ENCODE measurements at regions not wholly inside any gene's neighbourhood (a gene's known extent, or its start where the extent isn't known, plus 50 kb on each side); places are given as distances from the start of the nearest gene placed in this dataset.

DNA sequence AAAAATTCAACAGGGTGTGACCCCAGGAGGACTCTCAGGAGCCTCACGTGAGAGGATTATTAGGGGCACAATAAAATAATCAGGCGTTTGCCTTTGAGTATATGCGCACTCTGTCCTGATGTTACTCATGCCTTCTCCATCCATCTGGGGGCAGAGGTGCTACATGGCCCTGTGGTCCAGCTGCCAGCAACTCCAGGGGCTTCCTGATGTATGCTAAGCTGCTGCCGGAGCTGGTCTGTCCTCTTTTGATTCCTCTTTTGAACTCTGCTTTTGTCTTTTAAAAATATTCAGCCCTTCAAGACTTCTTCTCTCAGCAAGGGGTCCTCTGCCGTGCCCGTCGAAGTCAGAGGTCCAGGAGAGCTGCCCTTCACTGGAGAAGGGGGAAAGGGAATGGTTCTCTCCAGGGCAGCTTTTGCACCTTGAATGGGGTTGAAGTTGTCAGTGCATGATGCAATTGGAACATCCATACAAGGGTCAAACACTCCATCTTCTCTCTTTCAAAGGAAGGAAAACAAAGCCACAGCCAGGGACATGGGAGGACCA lies 431.4 kb downstream of the SHISA9 start (continued):
- TF ChIP-seq SP1 (IDR thresholded peaks at IDR 0.05; ENCODE audit: low read depth), result no peak
- TF ChIP-seq, protein P1, sequence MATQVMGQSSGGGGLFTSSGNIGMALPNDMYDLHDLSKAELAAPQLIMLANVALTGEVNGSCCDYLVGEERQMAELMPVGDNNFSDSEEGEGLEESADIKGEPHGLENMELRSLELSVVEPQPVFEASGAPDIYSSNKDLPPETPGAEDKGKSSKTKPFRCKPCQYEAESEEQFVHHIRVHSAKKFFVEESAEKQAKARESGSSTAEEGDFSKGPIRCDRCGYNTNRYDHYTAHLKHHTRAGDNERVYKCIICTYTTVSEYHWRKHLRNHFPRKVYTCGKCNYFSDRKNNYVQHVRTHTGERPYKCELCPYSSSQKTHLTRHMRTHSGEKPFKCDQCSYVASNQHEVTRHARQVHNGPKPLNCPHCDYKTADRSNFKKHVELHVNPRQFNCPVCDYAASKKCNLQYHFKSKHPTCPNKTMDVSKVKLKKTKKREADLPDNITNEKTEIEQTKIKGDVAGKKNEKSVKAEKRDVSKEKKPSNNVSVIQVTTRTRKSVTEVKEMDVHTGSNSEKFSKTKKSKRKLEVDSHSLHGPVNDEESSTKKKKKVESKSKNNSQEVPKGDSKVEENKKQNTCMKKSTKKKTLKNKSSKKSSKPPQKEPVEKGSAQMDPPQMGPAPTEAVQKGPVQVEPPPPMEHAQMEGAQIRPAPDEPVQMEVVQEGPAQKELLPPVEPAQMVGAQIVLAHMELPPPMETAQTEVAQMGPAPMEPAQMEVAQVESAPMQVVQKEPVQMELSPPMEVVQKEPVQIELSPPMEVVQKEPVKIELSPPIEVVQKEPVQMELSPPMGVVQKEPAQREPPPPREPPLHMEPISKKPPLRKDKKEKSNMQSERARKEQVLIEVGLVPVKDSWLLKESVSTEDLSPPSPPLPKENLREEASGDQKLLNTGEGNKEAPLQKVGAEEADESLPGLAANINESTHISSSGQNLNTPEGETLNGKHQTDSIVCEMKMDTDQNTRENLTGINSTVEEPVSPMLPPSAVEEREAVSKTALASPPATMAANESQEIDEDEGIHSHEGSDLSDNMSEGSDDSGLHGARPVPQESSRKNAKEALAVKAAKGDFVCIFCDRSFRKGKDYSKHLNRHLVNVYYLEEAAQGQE (IDR thresholded peaks at IDR 0.05; ENCODE audit: low read depth), result no peak
- no peak for TF ChIP-seq YY1 (IDR thresholded peaks at IDR 0.05; ENCODE audit: extremely low read depth, insufficient replicate concordance, low read depth, low read length)
- no peak for TF ChIP-seq SIN3A (IDR thresholded peaks at IDR 0.05; ENCODE audit: low read depth)
- TF ChIP-seq, protein P2, sequence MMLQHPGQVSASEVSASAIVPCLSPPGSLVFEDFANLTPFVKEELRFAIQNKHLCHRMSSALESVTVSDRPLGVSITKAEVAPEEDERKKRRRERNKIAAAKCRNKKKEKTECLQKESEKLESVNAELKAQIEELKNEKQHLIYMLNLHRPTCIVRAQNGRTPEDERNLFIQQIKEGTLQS (IDR thresholded peaks at IDR 0.05), result no peak

DNA sequence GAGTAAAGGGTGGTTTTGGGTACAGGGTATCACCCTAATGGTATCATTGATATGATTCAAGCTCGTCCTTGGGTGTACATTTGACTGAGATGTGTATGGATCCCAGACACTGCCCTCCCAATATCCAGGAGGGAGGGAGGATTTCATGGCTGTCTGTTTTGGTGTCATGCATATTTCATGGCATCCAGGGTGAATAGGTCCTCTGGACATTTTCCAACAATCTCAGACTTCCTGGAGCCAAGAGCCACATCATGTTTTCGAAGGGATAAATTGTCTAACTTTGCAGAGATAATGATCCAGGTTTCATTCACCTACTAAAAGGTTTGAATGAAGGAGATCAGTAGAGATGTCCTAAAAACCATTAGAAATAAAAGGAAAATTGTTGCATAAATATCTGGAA lies 431.9 kb downstream of the SHISA9 start:
- H2AFZ ChIP-seq (ENCODE audit: low read depth, low read length, poor library complexity, severe bottlenecking), result no peak overlapping the region
- no peaks in the 10 kb centered on the region for H3K9me2 ChIP-seq (ENCODE audit: insufficient read depth)
- H3K9ac ChIP-seq (ENCODE audit: low read length), result no peak overlapping the region
- H4K20me1 ChIP-seq (ENCODE audit: insufficient read depth), result no peaks in the 10 kb centered on the region
- RAD21 ChIA-PET (ENCODE audit: low non-redundant PET in 1 of 2, low total read pairs in 2 of 2, uncharacterized antibody in 2 of 2, unreplicated experiment in 2 of 2), result no interaction called here
- CTCF ChIA-PET, result no interaction called here
- no peaks in the 10 kb centered on the region for H3K36me3 ChIP-seq (ENCODE audit: control insufficient read depth in 1 of 2, insufficient read depth in 2 of 2, low read length in 2 of 2)
- no peaks in the 10 kb centered on the region for H3K27me3 ChIP-seq (ENCODE audit: insufficient read depth, low read length)
- intact Hi-C loops (cut with micrococcal nuclease), result no loop called here
- H3K4me1 ChIP-seq (ENCODE audit: control insufficient read depth in 1 of 2, insufficient read depth in 2 of 2, low read length in 2 of 2), result no peaks in the 10 kb centered on the region
- no peak for DNase-seq (ENCODE audit: low read depth, low spot score)
- H3K9me3 ChIP-seq (ENCODE audit: control insufficient read depth in 1 of 2, insufficient read depth in 1 of 2, low read depth in 1 of 2, low read length in 2 of 2), result no peaks in the 10 kb centered on the region; a peak in 1 of 4 replicates
- no peak overlapping the region for H3K27ac ChIP-seq (ENCODE audit: low read depth, low read length)
- ATAC-seq, result no peak
- H3K4me3 ChIP-seq (replicated peaks in 1 of 2; ENCODE audit: low read depth in 1 of 2, low read length in 2 of 2), result no peak overlapping the region
- H3K79me2 ChIP-seq (ENCODE audit: insufficient read depth, low read length), result no peaks in the 10 kb centered on the region
- BruUV-seq (replicated peaks), result no TSS peak
- H3K4me2 ChIP-seq (ENCODE audit: low read length), result no peak overlapping the region
- POLR2A ChIA-PET, result no interaction called here
- no peak for TF ChIP-seq EZH2 (IDR thresholded peaks at IDR 0.05)
- TF ChIP-seq EGR1 (IDR thresholded peaks at IDR 0.05; ENCODE audit: low read depth), result no peak
- TF ChIP-seq, protein P1 (IDR thresholded peaks at IDR 0.05; ENCODE audit: low read depth), result no peak
- no peak for TF ChIP-seq SIN3A (IDR thresholded peaks at IDR 0.05; ENCODE audit: low read depth)
- TF ChIP-seq SP1 (IDR thresholded peaks at IDR 0.05; ENCODE audit: low read depth), result no peak
- TF ChIP-seq SRF (IDR thresholded peaks at IDR 0.05; ENCODE audit: low read depth), result no peak
- TF ChIP-seq EZH2phosphoT487 (IDR thresholded peaks at IDR 0.05; ENCODE audit: borderline replicate concordance), result no peak
- no peak for TF ChIP-seq ZNF274 (IDR thresholded peaks at IDR 0.05; ENCODE audit: low read depth, low read length)
- no peak for TF ChIP-seq JUND (IDR thresholded peaks at IDR 0.05)
- TF ChIP-seq YY1 (IDR thresholded peaks at IDR 0.05; ENCODE audit: extremely low read depth, insufficient replicate concordance, low read depth, low read length), result no peak
- TF ChIP-seq ZFX (IDR thresholded peaks at IDR 0.05), result no peak
- no peak for TF ChIP-seq POLR2AphosphoS5 (IDR thresholded peaks at IDR 0.05; ENCODE audit: low read depth, low read length)
- TF ChIP-seq FOSL1 (IDR thresholded peaks at IDR 0.05; ENCODE audit: low read depth), result no peak
- TF ChIP-seq CEBPB (IDR thresholded peaks at IDR 0.05; ENCODE audit: low read depth), result no peak
- TF ChIP-seq, protein P3, sequence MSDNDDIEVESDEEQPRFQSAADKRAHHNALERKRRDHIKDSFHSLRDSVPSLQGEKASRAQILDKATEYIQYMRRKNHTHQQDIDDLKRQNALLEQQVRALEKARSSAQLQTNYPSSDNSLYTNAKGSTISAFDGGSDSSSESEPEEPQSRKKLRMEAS (IDR thresholded peaks at IDR 0.05), result no peak
- TF ChIP-seq POLR2A (IDR thresholded peaks at IDR 0.05; ENCODE audit: borderline replicate concordance, extremely low read depth, insufficient read depth, insufficient read length), result no peak
- TF ChIP-seq CBX3 (IDR thresholded peaks at IDR 0.05; ENCODE audit: low read depth), result no peak
- TF ChIP-seq, protein P2 (IDR thresholded peaks at IDR 0.05), result no peak
- no peak for TF ChIP-seq ELF1 (IDR thresholded peaks at IDR 0.05; ENCODE audit: borderline replicate concordance, low read depth)
